GM18519 (cell line): ENCODE measurements at regions not wholly inside any gene's neighbourhood (a gene's known extent, or its start where the extent isn't known, plus 50 kb on each side); places are given as distances from the start of the nearest gene placed in this dataset.

Experiments used
- ATAC-seq: cut with Tn5 transposase; IDR thresholded peaks from one replicate; pipeline ENCODE4 v1.9.1; 2021; ENCODE audit warnings: mild to moderate bottlenecking, moderate library complexity; ENCODE audit not compliant: unreplicated experiment, low FRiP score

DNA sequence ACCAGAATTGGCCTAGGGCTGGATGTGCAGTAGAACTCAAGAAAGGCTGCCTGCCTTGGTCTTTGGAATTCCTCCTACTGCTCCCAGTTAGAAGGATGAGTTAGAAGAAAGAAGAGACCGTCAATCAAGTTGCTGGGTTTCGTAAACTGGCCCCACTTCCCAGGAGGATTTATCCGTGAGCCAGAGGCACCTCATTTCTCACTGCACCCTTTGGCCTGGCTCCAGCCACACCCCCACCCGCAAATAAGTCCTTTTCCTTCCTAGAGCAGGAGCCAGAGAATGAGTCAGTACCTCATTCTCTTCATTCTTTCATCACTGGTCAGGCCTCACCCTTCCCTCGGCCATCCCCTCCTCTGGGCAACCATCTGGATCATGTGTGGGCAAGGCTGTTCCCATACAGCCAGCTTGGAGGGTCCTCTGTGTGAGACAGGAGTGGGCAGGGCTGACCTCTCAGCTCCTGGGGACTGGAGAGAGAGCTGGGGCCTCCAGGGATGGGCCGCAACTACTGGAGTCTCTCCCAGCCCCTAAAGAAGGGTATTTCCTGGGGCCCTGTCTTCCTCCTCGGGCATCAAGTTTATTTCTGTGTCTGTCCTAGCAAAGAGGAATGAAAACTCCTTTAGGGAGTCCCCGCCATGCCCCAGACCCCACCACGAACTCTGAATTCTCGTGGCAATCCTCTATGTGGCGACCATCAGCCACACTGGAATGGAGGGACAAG lies 87.2 kb upstream of the DUSP5 start:
- ATAC-seq = no peak

DNA sequence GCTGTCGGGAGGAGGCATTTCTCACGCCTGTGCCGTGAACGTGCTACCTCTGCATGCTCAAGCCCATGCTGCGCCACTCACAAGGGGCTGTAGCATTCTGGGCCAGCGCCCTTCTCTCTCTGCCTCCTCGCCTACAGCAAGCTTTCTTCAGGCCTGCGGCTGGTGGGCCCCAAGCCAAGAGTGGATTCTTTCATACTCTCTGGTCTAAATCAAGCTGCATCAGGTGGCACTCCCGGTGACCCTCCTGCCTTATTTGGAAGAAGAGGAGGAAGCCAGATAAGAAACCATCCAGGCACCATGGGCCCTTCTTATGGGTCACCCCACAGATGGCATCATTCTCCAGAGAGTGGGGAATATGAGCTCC lies 86.7 kb upstream of the DUSP5 start:
- no peak for ATAC-seq

DNA sequence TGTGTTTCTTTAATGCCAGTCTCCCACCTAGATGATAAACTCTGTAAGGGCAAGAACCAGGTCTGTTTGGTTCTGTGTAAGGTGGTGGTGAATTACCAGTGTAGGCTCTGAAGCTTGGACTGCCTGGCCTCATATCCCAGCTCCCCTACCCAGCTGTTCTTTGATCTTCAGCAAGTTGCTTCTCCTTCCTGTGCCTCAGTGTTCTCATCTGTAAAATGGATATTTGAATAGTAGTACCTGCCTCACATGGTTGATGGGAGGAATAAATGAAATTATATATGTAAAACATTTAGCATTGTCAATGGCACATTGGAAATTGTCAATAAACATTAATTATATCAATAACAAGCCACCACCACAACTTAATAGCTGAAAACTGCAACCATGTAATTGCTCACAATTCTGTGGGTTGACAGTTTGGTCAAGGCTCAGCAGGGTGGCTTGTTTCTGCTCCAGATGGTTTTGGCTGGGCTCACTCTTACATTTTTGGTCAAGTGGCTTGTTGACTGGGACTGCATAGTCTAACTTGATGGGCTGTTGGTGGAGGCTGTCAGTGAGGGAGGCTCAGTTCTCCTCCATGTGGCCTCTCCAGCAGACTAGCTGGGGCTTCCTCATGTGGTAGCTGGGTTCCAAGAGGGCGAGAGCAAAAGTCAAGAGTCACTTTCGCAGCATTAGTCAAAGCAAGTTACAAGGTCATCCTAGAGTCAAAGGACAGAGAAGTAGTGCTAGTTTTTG lies 84.5 kb upstream of the DUSP5 start:
- no peak for ATAC-seq

DNA sequence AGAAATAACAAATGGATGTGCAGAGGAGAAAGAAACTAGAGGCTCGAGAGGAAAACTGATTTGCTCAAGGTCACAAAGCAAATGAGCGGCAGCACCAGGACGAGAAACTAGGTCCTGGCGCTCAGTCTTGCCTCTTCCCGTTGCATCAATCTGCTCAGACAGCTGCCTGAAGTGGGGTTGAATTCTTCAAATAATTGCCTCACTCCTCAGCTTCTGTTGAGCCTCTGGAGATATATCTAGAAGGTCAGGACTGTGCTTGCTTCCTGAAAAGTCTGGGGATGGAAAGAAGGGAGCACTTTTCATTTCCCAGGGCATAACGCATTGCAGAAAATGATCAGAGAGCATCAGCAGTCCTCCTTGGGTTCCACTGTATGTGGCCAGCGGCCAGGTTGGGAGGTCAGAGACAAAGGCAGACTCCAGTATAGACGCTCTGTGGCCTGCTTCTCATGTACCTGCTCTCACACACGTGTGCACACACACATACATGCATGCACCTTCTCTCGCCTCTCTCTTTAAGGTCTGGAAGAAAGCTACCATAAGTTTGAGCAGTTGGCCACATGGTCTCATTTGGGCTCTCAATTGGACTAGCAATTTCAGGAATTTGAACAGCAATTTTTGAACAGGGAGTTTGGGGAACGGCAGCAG lies 83.7 kb upstream of the DUSP5 start:
- no peak for ATAC-seq

DNA sequence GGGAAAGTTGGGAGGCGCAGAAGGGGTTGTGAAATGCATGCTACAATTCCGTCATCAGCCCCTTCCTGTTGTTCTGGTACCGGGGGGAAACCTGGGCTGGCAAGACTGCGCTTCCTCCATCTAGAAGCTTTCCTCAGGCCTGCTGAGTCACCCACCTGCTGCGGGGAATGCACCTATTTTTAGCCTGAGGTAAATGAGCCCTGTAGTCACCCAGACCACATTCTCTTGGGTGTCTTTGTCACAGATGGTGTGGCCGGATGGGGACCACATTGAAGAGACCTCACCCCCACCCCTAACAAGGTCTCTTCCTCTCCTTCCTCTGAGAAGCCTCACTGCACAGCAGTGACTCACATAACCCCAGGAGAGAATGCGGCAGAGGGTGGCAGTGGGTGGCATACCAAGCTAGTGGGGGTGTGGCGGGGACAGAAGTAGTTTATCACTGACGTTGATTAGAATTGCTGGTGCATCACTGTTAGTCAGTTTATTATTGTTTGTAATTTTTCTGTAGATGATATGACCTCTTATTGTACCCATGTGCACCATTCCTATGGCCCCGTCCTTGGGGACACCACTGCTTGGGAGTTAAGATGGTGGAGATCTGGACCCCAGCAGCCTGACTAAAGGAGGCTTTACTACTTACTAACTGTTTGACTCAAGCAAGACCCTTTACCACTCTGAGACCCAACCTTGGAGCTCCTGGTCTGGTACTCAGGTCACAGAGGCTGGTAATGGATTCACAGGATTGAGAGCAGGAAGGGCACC lies 83.0 kb upstream of the DUSP5 start:
- ATAC-seq = peak; percentile 80

DNA sequence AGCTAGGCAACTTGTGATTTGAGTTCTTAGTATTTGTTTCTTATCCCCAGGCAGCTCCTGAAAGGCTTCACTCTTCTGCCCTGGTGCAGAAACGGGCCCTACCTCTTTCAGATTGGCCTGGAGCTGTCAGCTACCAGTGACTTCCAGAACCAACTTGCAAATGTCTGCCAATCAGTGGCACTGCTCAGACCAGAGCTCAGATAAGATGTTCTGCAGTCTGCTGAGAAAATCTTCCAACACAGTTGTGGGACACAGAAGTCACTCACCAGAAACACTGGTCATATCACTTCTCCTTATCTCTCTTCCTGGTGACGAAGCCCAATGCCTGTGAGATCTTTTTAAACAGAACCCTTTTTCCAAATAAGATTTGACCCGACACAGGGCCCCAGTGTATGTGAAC lies 81.9 kb upstream of the DUSP5 start:
- ATAC-seq = no peak

DNA sequence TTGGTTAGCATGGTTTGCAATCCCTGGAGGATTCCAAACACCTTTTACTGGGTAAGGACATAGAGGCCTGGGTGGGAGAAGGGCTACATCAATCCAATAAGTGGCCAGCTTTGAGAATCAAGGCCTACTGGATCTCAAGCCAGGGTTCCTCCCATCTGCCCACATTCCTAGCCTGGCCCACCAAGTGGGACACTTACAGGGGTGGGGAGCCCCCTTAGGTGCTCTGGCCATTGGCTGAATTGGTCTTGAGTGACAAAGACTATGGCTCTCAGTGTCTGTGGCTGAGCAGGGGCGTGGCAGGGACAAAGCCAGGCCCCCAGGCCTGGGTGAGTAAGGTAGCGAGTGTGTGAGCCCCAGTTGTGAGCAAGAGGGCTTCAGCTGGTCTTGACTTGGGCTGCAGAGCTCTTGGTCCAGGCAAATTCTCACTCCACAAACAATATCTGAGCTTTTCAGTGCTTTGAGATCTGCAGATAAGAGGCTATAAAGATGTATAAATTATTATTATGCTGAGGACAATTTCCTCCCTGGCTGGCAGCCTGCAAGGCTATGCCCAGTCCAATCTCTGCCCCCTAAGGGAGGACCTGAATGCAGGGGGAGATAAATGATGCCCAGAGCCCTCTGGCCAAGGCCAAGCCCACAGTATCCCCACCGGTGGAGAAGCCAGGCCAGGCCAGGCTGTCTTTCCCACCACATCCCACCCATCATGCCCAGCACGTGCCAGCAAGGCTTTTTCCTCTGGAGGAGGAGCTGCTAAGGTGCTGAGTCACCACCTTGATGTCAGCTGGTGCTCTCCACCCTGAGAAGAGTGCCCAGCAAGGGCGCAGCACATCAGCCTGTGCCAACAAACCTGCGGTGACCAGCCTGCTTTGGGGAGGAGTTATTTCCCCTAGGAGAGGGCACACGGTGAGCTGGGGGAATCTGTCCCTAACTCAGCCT lies 80.7 kb upstream of the DUSP5 start:
- ATAC-seq = no peak

DNA sequence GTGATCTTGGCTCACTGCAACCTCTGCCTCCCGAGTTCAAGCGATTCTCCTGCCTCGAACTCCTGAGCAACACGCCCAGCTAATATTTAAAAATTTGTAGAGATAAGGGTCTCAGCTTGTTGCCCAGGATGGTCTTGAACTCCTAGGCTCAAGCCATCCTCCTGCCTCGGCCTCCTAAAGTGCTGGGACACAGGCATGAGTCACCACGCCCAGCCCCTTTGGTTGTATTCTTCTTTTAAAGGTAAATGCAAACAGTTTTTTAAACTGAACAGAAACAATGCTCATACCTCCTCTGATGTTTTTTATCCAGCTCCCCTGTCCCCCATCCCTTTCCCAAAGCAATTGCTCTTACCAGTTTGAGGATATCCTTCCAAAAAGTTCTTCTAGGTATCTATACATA lies 79.5 kb upstream of the DUSP5 start:
- ATAC-seq = no peak

DNA sequence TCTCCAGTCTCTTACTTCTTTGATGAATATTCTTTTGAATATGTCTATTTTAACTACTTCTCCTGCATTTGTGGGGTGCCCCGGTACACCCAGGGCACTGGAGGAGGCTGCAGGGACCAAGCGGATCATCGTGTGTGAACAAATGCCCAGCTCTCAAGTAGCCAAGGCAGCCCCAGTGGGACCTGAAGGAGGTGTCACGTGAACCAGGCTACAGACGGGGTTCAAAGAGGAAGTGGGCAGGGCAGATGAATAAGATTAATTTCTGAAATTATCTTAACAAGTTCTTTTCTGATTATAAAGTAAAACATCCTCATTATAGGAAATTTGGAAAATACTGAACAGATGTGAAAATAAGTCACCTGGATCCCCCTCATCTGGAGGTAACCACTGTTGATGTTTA lies 78.4 kb upstream of the DUSP5 start:
- no peak for ATAC-seq

DNA sequence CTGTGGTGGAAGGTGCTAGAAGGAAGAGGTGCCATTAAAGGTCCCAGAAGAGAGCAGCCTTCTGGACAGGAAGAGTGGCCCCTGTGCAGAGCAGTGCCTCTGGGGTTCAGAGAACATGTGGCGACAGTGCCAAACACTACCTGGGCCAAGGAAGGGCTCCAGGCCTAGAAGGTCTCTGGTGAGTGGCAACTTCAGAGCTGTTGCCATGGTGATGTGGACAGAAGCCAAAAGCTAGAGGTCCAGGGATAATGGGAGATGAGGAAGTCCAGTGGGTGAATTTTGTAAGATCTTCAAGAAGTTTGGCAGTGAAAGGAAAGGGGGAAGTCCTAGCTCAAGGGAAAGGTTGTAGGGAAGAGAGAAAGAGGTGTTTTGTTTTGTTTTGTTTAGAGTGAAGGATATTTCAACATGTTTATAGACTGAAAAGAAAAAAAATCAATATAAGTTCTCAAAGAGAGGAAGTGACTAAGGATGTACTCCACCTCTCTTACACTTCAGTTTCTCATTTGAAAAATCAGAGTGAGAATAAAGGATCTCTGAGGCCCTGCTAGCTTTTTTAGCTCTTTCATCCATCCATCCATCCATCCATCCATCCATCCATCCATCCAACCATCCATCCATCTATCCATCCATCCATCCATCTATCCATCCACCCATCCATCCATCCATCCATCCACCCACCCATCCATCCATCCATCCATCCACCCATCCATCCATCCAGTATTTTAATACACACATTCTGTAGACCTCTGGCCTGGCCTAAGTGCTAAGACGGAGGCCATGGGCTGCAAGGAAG lies 77.1 kb upstream of the DUSP5 start:
- ATAC-seq = no peak

DNA sequence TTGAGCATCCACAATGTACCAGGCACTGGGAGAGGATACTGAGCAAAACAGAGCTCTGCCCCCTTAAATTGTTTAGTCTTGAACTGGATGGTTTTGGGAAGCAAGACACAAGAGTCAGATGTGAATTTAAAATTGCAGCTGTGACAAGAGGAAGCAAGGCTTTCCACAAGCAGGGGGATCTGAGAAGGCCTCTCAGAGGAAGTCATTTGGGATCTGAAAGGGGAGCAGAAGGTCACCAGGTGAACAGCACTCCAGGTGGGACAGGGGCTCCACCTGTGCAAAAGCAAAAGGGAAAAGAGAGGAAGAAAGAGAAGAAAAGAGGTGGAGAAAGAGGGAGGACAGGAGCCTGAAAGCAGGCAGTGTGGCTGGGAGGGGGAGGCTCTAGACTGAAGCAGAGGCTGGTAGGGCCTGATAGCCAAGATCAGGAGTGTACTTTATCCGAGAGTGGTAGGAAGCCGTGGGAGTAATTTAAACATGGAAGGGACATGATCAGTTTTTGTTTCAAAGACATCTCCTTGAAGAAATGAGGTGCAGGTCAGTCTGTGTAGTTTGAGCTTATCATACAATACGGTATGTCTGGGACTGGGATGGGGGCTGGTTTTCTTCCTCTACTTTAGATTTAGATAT lies 76.1 kb upstream of the DUSP5 start:
- no peak for ATAC-seq

DNA sequence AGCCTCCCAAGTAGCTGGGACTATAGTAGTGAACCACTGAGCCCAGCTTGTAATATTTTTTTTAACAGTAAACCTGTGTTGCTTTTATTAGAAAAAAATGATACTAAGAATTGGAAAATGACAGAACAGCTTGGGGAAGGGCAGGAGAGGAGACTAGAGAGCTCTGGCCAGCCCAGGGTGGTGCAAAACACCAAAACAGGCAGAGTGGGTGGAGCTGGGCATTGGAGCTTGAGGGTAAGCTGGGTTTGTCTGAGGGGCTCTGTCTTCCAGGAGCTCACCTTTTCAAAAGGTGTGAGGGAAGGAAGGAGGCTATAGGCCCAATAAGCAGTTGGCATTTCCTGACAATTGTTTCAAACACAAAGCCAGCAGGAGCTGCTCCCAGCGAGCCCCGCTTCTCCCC lies 75.2 kb upstream of the DUSP5 start:
- ATAC-seq = no peak

DNA sequence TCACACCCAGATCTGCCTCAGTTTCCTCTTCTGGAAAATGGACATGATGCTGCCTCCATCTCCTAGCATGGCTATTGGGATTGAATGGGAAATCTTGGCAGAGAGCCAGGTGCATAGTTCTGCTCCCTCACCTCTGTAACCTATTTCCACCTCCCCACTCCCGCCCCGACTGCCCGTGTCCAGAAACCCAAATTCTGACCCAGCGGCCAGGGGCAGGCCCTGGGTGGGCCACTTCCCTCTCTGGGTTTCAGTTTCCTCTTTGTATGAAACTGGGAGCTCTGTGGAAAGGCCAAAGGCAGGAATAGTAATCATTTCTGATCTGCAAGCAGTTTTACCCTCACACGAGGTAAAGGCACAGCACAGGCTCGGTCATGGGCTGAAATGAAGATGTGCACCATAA lies 74.1 kb upstream of the DUSP5 start:
- no peak for ATAC-seq

DNA sequence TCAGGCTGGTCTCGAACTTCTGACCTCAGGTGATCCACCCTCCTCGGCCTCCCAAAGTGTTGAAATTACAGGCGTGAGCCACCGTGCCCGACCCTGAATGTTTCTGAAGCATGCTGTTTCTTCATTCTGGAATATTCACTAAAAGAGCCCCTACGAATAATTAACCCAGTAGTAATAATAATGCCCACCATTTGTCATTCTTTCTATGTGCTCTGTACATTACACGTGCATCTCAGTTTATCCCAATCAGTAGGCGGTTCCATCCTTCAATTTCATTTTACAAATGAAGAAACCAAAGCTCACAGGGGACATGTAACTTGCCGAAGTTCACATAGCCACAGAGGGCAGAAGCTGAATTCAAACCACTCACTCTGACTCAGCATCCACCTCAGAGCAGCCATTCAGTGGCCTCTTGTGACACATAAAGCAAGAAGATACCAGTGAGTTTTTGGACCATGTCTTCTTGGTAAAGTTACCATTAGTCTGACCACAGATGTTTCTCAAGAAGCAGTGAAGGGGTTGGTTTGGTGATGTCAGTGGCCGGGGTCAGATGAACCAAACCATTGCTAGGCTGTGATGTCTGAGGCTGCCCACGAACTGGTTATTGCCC lies 71.9 kb upstream of the DUSP5 start:
- ATAC-seq = peak; percentile 88

DNA sequence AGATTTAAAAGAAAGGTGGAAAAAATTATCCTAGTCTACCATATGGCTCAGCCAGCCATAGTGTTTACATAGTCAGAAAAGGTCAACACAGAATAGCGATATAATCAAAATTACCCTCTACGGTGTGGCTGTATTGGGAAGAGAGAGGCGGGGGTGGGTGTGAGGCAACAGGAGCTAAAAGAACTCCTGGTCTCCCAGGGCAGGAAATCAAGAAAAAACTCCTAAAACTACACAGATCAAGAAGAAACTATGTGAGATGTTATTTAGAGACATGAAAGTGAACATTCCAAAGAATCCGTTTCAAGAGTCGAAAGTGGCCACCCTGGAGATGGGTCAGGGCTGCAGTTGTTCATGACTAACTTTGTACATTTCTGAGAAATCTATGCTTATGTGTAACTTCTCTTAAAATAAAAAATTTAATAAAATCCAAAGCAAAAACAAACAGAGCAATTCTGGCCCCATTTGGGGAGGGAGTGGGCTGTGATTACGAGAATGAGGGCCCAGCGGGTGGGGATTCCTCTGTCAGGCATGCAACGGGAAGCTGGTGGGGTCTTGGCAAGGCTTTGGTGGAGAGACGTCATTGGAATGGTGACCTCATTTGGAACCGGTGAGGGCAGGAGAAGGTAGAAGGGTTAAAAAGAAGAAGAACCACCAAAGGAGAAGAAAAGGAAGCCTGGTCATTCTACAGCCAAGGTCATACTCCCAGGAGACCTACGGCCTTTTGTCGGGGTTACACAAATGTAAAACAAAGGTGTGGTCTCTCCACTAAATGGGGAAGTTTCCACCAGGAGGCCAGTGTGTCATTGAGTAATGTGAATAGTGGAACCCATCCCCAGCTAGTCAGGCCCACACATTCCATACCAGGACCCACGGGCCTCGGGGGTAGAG lies 71.2 kb upstream of the DUSP5 start:
- no peak for ATAC-seq

DNA sequence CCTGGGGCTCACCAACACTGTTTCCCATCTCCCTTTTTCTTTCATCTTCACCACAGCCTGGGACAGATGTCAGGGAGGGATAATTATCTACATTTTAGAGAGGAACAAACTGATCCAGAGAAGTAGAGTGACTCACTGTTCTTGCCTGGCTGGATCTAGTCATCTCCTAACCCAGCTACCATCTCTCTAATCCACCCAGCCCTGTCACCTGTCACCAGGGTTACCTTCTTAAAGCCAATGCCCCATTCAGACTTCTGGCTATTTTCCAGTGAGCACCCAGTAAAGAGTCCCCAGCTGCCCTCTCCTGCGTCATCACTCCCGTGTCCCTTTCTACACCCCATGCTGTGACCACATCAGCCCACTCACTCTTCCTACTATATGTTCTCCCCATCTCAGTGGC lies 68.4 kb upstream of the DUSP5 start:
- ATAC-seq = no peak
